HG02798 (cell line): ENCODE measurements at regions not wholly inside any gene's neighbourhood (a gene's known extent, or its start where the extent isn't known, plus 50 kb on each side); places are given as distances from the start of the nearest gene placed in this dataset.

Experiments
- ATAC-seq: cut with Tn5 transposase; IDR thresholded peaks from one replicate; pipeline ENCODE4 v1.9.1; 2021; ENCODE audit warnings: mild to moderate bottlenecking; ENCODE audit not compliant: unreplicated experiment, poor library complexity

- no peak for ATAC-seq
Measured at GRCh38 chr14:97177635-97178034, 380.5 kb downstream of the VRK1 start.

GRCh38 chr14:97178781-97179180 lies 381.6 kb downstream of the VRK1 start:
- ATAC-seq, result no peak

GRCh38 chr14:97179573-97179972 lies 382.4 kb downstream of the VRK1 start:
- ATAC-seq, result no peak

DNA sequence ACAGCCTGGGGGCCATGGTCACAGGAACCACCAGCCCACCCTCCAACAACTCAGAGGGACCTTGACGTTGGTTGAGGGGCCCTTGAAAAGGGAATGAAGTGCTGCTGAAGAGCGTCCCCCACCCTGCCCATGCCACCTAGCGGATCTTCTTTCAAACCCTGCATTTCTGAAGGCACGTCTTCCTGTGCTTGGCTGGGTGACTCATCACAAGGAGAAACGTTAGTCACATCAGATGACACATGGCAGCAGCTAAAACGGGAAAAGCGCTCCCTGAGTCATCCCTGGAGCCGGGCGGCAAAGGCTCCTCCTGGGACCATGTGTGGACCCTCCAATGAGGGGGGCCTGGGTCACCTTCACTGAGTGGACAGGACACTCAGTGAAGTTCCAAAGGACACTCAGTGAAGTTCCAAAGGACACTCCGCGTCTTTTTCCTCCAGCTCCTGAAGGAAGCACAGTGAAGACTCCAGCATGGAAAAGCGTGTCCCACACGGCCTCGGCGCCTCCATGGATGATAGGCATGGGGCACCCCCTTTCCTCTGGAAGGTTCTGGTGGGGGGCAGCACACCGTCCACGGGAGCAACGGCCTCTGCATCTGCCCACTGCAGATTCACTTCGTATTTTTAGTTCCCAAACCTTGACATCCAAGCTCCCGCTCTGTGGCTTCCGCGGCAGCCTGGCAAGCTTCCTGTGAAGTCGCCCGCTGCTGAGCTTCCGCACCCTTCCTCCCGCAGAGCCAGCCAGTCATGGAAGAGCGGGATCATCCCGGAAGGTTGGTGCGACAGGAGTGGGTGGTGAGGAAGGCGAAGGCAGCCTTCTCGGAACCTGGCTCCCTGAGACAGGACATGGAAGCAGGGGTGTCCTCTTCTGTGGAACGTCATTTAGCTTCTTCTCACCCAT lies 383.4 kb downstream of the VRK1 start:
- no peak for ATAC-seq

- no peak for ATAC-seq
Measured at GRCh38 chr14:97185186-97185585, 388.0 kb downstream of the VRK1 start.

DNA sequence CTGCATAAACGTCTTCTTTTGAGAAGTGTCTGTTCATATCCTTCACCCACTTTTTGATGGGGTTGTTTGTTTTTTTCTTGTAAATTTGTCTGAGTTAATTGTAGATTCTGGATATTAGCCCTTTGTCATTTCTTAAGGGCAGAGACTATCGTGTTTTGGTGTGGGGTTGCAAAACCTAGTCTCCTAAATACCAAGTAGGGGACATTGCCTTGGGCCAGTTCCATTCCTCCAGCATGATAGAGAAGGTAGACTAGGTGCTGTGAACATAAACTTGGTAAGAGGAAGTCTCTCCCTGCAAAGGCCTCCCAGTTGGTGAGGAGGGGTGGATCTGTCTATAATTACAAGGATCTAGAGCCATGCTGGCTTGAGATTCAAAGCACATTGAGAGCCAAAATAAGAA lies 390.7 kb downstream of the VRK1 start:
- no peak for ATAC-seq

- ATAC-seq, result no peak
Measured at GRCh38 chr14:97196336-97196735, 399.2 kb downstream of the VRK1 start.

DNA sequence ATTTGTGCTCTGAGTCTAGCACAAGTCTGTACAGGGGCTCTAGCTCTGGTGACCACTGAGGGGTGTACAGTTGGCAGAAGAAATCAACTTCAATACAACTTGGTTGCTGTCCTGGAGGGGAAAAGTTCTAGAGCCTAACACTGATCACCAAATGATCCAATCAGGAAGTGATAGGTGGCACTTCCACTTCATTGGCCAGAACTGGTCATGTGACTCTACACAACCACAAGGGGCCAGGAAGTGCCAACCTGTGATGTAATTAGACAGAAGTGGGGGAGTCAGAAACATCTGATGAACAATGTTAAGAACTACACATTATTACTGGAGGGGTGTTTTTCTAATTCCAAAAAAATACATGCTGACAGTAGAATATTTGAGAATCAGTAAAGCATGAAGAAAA lies 401.6 kb downstream of the VRK1 start:
- ATAC-seq, result no peak

- ATAC-seq, result no peak
Measured at GRCh38 chr14:97200245-97200644, 403.1 kb downstream of the VRK1 start.

- ATAC-seq, result no peak
Measured at GRCh38 chr14:97206916-97207315, 409.7 kb downstream of the VRK1 start.

GRCh38 chr14:97210202-97210601 lies 413.0 kb downstream of the VRK1 start:
- no peak for ATAC-seq

GRCh38 chr14:97212399-97212798 lies 415.2 kb downstream of the VRK1 start:
- no peak for ATAC-seq

DNA sequence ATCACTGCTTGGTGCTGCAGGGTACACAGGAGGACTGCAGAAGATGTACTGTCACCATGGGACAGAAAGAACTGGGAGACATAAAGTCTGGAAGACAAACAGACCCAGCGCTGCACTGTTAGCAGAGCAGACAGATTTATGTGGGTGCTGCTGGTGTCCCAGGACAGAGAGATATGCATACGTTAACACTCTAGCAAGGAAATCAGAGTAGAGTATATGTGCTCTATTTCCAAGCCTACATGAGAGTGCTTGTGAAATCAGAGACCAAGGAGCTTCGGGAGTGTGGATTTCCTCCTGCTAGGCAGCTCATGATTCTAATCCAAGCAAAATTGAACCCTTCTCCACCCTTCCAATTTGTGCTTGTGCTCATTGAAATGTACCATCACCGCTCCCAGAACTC lies 416.5 kb downstream of the VRK1 start:
- no peak for ATAC-seq

DNA sequence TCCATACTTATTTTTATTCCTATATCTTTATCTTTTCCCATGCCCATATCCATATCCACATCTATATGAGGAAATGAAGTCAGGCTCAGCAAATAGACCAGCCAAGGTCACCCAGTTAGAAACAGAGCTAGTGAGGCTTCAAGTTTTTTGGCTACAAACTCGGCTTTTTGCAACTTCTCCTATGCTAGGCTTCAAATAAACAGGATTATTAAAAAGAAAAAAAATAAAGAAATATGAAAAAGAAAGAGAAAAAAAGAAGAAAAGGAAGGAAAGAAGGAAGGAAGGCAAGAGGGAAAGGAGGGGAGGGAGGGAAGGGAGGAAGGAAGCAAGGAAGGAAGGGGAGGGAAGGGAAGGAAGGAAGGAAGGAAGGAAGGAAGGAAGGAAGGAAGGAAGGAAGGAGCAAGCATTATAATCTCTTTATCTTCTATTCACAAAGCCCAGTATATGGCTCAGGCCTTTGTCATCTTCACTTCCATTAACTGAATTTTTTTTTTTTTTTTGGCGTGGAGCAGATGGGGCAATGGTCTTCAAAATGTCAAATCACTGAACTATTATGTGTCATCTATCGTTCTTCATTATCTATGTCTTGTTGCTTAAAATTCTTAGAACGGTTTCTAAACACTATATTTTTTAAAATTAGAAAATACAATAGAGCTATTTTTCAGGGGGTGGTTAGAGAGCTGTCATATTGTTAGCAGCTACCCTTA lies 418.2 kb downstream of the VRK1 start:
- ATAC-seq, result no peak

DNA sequence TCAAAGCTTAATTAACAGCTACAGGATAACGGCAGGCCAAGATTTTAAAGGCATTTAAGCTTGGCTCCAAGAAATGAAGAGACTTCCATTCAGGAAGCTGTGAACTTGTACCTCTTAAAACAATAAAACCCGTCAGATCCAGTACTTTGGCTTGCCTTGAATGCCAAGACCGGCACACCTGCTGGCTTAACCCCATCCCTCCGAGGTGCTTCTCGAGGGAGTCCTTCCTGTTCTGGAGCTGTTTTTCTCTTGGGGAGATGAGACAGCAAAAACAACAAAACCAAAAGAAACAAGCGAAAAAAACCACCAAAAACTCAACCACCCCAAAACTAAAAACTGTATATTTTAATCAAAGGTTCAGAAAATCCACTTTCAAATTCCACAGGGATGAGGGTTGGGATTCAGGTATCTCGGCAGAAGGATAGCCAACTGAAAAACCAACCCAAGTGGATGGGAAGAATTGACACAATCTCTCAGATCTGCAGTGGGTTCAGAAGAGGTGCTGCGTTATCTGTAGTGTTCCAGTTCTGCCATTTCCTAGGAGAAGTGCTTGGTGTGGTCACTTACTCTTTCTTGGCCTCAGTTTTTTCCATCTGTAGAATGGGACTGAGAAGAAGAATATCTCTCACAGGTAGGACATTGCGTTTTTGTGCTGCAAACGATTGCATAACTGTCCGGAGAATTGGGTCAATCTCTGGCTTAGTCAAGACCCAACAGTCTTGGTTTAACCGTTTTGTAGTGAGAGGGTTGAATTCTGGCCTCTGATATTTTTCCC lies 420.1 kb downstream of the VRK1 start:
- no peak for ATAC-seq

DNA sequence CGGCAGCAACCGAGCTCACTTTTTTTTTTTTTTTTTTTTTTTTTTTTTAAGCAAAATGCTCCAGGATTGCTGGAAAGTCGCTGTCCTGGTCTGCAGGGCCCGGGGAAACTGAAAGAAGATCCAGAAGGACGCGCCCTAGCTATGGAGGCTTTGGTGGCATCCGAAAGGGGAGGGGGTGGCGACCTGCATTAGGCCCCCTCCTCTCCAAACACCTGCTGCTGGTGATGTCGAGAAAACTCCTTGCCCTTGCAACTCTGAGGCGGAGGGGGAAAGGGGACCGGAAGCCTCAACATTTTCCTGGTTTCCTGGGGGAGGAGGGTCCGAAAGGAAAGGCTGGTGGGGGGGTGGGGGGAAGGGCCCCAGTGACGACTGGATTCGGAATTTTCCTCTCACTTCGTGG lies 421.1 kb downstream of the VRK1 start:
- no peak for ATAC-seq

DNA sequence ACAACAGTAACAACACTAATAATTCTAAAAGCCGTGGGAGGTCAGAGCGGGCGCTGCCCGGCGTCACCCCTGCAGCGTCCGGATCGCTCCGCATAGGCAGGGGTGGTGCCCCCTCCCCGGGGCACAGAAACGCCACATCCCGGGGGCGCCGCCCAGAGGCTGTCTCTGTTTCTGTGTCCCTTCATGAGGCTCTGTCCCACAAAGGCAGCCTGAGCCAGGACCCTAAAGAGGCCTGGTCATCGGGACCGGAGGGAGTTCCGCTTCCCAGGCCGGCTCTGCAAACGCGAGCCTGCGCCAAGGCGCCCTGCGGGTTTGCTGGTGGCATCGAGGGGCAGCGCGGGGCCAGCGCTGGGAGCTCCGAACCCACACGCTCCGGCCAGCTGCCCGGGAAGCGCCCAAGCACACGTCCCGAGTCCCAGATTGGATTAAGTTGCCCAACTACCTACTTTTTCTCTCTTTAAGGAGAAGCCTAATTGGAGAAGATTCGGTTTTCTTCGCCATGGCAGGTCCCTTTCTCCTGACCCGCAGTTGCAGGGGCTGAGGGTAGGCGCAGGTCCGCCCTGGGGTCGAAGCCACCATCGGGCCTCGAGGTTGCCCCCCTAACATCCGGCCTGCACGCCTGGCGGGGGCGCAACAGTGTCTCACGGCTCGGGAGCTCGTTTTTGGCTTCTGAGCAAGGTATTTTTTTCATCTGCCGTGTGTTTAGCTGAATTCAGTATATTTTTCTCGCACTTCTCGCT lies 421.7 kb downstream of the VRK1 start:
- no peak for ATAC-seq

DNA sequence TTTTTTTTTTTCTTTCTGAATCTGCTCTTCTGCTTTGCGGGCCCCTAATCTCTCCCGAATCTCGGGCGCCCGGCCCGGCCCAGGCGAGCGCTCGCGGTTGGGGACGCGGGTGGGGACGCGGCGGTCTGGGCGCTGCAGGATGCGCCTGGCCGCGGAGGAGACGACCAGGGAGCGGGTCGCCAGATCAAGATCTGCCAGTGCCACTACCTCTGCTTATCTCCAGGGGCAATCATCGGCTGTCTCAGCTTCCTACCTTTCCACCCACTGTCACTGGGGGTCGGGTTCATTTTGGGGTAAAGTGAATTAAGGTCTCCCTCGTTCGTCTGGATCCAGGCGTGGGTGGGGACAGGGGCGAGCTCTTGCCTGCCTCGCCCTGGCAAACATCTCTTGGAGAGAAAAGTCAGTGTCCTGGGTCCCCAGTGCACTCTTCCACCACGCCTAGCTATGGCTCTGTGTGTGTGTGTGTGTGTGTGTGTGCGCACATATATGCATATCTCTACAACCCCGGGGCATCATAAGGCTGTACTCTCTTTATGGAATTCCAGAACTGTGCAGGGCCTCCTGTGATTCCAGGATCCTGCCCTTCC lies 422.3 kb downstream of the VRK1 start:
- ATAC-seq, result no peak

GRCh38 chr14:97221572-97222285 lies 424.5 kb downstream of the VRK1 start:
- no peak for ATAC-seq
